CD4-positive, CD25-positive, alpha-beta regulatory T cell (primary cell): ENCODE measurements at regions not wholly inside any gene's neighbourhood (a gene's known extent, or its start where the extent isn't known, plus 50 kb on each side); places are given as distances from the start of the nearest gene placed in this dataset.
"Not testable (repeated sequence)": the region's sequence is repeated elsewhere in the genome, so short reads cannot be mapped to it uniquely, and the experiment has no call there.

Experiments
- ATAC-seq, 2 donors: fragments of 150-1000 bp; cut with Tn5 transposase; one replicate each; pipeline ENCODE4 v1.10.0; 2021; ENCODE audit warnings: low read depth in 2 of 2, moderate number of reproducible peaks in 2 of 2, moderate library complexity in 1 of 2
- DNase-seq, 3 donors: peaks; one replicate each; pipeline versions ENCODE4 v3.0.0 to v3.0.0-alpha.2; 2012 to 2022; ENCODE audit warnings: mixed read lengths in 1 of 3
- H3K27ac ChIP-seq: one replicate; pipeline ENCODE4 v1.7.0; 2013; ENCODE audit warnings: mild to moderate bottlenecking, low read length; ENCODE audit not compliant: insufficient read depth, poor library complexity, severe bottlenecking
- H3K27me3 ChIP-seq: one replicate; pipeline ENCODE4 v1.7.0; 2013; ENCODE audit warnings: low read length; ENCODE audit not compliant: control insufficient read depth, insufficient read depth
- H3K36me3 ChIP-seq: one replicate; pipeline ENCODE4 v1.7.0; 2013; ENCODE audit warnings: mild to moderate bottlenecking, low read length, moderate library complexity; ENCODE audit not compliant: control insufficient read depth, insufficient read depth
- H3K4me1 ChIP-seq: 2 replicates; pipeline ENCODE4 v1.7.0; 2013; ENCODE audit warnings: mild to moderate bottlenecking, low read length; ENCODE audit not compliant: insufficient read depth, control insufficient read depth, poor library complexity, severe bottlenecking
- H3K4me3 ChIP-seq: one replicate; pipeline ENCODE4 v1.7.0; 2013; ENCODE audit warnings: low read depth, mild to moderate bottlenecking, low read length, moderate library complexity
- H3K9me3 ChIP-seq, 2 experiments: 1 replicate in 1 of 2; 2 replicates in 1 of 2; pipeline ENCODE4 v1.7.0; 2013; ENCODE audit warnings: low read length in 2 of 2, mild to moderate bottlenecking in 1 of 2, moderate library complexity in 1 of 2; ENCODE audit not compliant: control insufficient read depth in 2 of 2
- H3K27ac Mint-ChIP-seq, 3 donors: one replicate each; pipeline ENCODE4 v1.8.0; 2020 to 2022; ENCODE audit warnings: mild to moderate bottlenecking in 3 of 3, mixed read lengths in 3 of 3, moderate library complexity in 2 of 3
- H3K27me3 Mint-ChIP-seq: one replicate; pipeline ENCODE4 v1.8.0; 2022; ENCODE audit warnings: mild to moderate bottlenecking, mixed read lengths
- H3K36me3 Mint-ChIP-seq: one replicate; pipeline ENCODE4 v1.8.0; 2020; ENCODE audit warnings: mixed read lengths
- H3K4me1 Mint-ChIP-seq, 4 donors: one replicate each; pipeline ENCODE4 v1.8.0; 2020 to 2022; ENCODE audit warnings: mixed read lengths in 4 of 4, mild to moderate bottlenecking in 1 of 4
- H3K4me3 Mint-ChIP-seq, 4 donors: one replicate each; pipeline ENCODE4 v1.8.0; 2020 to 2022; ENCODE audit warnings: mild to moderate bottlenecking in 4 of 4, mixed read lengths in 4 of 4, moderate library complexity in 3 of 4
- H3K9me3 Mint-ChIP-seq, 7 donors: one replicate each; pipeline ENCODE4 v1.8.0; 2020 to 2022; ENCODE audit warnings: mixed read lengths in 7 of 7, mild to moderate bottlenecking in 3 of 7, moderate library complexity in 2 of 7

DNA sequence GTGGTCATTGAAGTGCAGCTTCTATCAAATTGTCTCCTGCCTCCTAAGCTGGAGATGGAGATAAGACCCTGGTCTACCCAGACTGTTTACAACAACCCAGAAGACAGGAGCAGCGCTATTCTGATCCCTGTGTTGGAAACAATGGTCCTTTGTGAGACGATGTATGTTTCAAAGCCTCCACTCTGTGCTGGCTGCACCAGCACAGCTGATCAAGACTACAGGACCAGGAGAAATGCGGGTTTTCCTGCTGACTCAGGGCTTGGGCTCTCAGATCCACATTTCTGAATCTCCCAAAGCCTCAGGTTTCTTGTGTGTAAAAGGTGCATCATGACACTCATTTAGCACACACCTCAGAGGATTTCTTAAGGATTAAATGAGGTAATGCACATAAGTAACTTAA, 92.0 kb downstream of the POU3F3 start:
- H3K36me3 ChIP-seq = no peaks in the 10 kb centered on the region
- H3K4me1 ChIP-seq = no peaks in the 10 kb centered on the region
- Mint-ChIP-seq H3K4me3 (no peak overlapping the region), H3K36me3 (no peaks in the 10 kb centered on the region), H3K4me1 (no peaks in the 10 kb centered on the region), H3K27me3 (no peaks in the 10 kb centered on the region), H3K27ac (no peak overlapping the region), H3K9me3 (no peaks in the 10 kb centered on the region)
- H3K27ac ChIP-seq = no peak overlapping the region
- ATAC-seq (no peak), DNase-seq (no peak)
- no peak overlapping the region for H3K4me3 ChIP-seq
- no peaks in the 10 kb centered on the region for H3K9me3 ChIP-seq
- peaks cover 3% of the 10 kb centered on the region for H3K27me3 ChIP-seq

DNA sequence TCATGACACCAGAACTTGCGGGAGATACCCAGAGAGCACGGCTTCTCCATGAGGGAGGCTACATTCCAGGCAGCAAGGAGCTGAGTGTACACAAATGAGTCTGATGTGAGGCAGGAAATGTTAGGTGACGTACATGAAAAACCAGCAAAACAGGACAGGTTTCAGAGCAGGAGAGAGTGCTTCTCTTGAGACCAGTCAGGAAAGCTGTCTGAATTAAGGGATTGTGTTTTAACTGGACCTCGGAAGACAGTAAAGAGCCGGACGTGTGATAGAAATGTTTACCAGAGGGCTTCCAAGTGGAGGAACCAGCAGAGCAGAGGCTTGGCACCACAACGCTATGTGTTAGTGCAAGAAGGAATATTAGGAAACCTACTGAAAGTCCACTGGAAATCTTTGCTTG, 90.4 kb upstream of the MRPS9 start:
- not testable (repeated sequence) for H3K27me3 Mint-ChIP-seq, H3K9me3 Mint-ChIP-seq, H3K27ac Mint-ChIP-seq, H3K4me1 Mint-ChIP-seq, DNase-seq, H3K9me3 ChIP-seq, ATAC-seq, H3K36me3 Mint-ChIP-seq, H3K27ac ChIP-seq, H3K4me1 ChIP-seq, H3K4me3 ChIP-seq, H3K4me3 Mint-ChIP-seq, H3K36me3 ChIP-seq, H3K27me3 ChIP-seq

- no peaks in the 10 kb centered on the region for H3K4me1 ChIP-seq
- ATAC-seq = no peak
- no peak overlapping the region for H3K27ac Mint-ChIP-seq
Observed at GRCh38 chr2:104952976-104953375, 84.9 kb upstream of the MRPS9 start.

GRCh38 chr2:104965900-104966299, 72.0 kb upstream of the MRPS9 start:
- Mint-ChIP-seq H3K9me3 (peaks cover 0 to 20% (median 7%) of the 10 kb centered on the region in 7 donors), H3K27ac (no peak overlapping the region), H3K27me3 (peaks cover 6% of the 10 kb centered on the region), H3K4me1 (no peaks in the 10 kb centered on the region), H3K4me3 (no peak overlapping the region), H3K36me3 (no peaks in the 10 kb centered on the region)
- H3K4me1 ChIP-seq = no peaks in the 10 kb centered on the region
- no peak for ATAC-seq
- peaks cover 5% of the 10 kb centered on the region in 2 experiments for H3K9me3 ChIP-seq
- H3K27me3 ChIP-seq = no peaks in the 10 kb centered on the region
- no peak overlapping the region for H3K4me3 ChIP-seq
- no peak for DNase-seq
- H3K27ac ChIP-seq = no peak overlapping the region
- H3K36me3 ChIP-seq = no peaks in the 10 kb centered on the region

More at GRCh38 chr2:104952976-104953375, 84.9 kb upstream of the MRPS9 start:
- H3K4me3 ChIP-seq = no peak overlapping the region
- Mint-ChIP-seq H3K9me3 (peaks cover 0 to 12% (median 5%) of the 10 kb centered on the region in 7 donors), H3K4me3 (no peak overlapping the region), H3K36me3 (no peaks in the 10 kb centered on the region), H3K4me1 (no peaks in the 10 kb centered on the region), H3K27me3 (no peaks in the 10 kb centered on the region)
- no peak for DNase-seq
- H3K27ac ChIP-seq = no peak overlapping the region
- H3K36me3 ChIP-seq = no peaks in the 10 kb centered on the region
- H3K9me3 ChIP-seq = no peaks in the 10 kb centered on the region
- no peaks in the 10 kb centered on the region for H3K27me3 ChIP-seq

DNA sequence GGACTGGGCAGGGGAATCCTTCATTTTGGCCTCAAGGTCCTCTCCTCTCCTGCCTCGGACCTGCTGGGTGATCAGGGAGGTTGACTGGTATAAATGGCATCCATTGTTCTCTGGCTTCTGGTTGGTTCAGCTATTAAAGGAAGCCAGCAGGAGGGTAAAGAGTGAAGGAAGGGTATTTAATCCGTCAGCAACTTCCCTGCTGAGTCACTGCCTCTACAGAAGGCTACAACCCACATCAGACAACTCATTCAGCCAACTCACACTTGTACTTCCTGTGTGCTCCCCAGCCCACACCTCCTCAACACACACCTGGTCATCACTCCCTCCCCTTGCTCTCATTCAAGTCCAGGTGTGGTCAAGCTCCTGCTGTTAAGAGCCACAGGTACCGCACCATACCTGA, 68.3 kb upstream of the MRPS9 start:
- no peak for ATAC-seq
- Mint-ChIP-seq H3K4me3 (no peak overlapping the region), H3K27me3 (peaks cover 6% of the 10 kb centered on the region), H3K9me3 (peaks cover 0 to 15% (median 4%) of the 10 kb centered on the region in 7 donors), H3K4me1 (no peaks in the 10 kb centered on the region), H3K27ac (no peak overlapping the region), H3K36me3 (no peaks in the 10 kb centered on the region)
- Histone ChIP-seq H3K9me3 (peaks cover 1 to 5% of the 10 kb centered on the region in 2 experiments), H3K27ac (no peak overlapping the region), H3K36me3 (no peaks in the 10 kb centered on the region), H3K4me3 (no peak overlapping the region), H3K4me1 (no peaks in the 10 kb centered on the region), H3K27me3 (no peaks in the 10 kb centered on the region)
- peak in 1 of 3 donors; percentile 1 for DNase-seq

DNA sequence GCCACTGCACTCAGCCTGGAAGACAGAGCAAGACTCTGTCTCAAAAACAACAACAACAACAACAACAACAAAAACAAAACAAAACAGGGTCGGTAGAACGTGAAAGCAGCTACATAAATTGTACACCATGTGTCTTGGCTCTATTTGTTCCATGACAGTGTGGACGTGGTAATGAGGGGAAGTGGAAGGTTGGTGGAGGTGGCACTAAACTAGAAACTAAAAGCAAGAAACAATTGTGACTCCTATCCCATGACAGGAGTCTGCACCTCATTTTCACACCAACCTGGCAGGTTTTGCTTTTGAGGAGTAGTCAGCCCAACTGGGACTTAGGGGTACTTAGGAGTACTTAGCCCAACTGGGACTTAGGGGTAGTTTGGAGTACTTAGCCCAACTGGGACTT, 62.5 kb upstream of the MRPS9 start:
- no peak for ATAC-seq
- H3K4me3 Mint-ChIP-seq = no peak overlapping the region
- H3K9me3 Mint-ChIP-seq = peaks cover 0 to 4% (median 0%) of the 10 kb centered on the region in 7 donors
- Histone ChIP-seq H3K36me3 (no peaks in the 10 kb centered on the region), H3K4me3 (no peak overlapping the region), H3K27me3 (no peaks in the 10 kb centered on the region), H3K4me1 (no peaks in the 10 kb centered on the region), H3K27ac (no peak overlapping the region), H3K9me3 (no peaks in the 10 kb centered on the region)
- no peak for DNase-seq
- H3K27ac Mint-ChIP-seq = no peak overlapping the region
- no peaks in the 10 kb centered on the region for H3K36me3 Mint-ChIP-seq
- peaks cover 0 to 11% (median 5%) of the 10 kb centered on the region in 4 donors for H3K4me1 Mint-ChIP-seq
- H3K27me3 Mint-ChIP-seq = no peaks in the 10 kb centered on the region

DNA sequence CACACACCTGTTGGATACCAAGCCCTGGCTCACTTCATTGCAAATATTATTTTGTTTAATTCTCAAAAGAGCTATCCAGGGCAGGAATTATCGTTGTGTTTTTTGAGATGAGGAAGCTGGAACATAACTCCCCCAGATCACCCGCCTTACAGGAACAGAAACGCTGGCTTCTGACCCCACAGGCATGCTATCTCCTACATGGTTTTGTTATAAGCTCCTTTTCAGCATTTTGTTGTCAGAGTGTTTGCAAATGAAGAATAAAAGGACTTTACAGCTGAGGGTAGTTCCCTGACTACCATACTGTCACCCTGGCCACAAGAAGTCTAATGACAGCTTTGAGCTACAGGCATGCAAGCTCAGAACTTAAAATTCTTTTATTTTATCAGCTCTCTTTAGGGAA, 62.0 kb upstream of the MRPS9 start:
- Mint-ChIP-seq H3K4me1 (peaks cover 0 to 11% (median 5%) of the 10 kb centered on the region in 4 donors), H3K27me3 (no peaks in the 10 kb centered on the region), H3K36me3 (no peaks in the 10 kb centered on the region), H3K4me3 (no peak overlapping the region), H3K9me3 (peaks cover 0 to 4% (median 0%) of the 10 kb centered on the region in 7 donors), H3K27ac (no peak overlapping the region)
- Histone ChIP-seq H3K4me1 (no peaks in the 10 kb centered on the region), H3K27me3 (no peaks in the 10 kb centered on the region), H3K4me3 (no peak overlapping the region), H3K36me3 (no peaks in the 10 kb centered on the region), H3K9me3 (no peaks in the 10 kb centered on the region), H3K27ac (no peak overlapping the region)
- DNase-seq (no peak), ATAC-seq (no peak)

GRCh38 chr2:104976603-104977120, 61.2 kb upstream of the MRPS9 start:
- no peaks in the 10 kb centered on the region for H3K27me3 Mint-ChIP-seq

More at GRCh38 chr2:104976603-104977120, 61.2 kb upstream of the MRPS9 start:
- Histone ChIP-seq H3K36me3 (no peaks in the 10 kb centered on the region), H3K4me1 (no peaks in the 10 kb centered on the region), H3K4me3 (no peak overlapping the region), H3K27ac (no peak overlapping the region), H3K9me3 (no peaks in the 10 kb centered on the region), H3K27me3 (no peaks in the 10 kb centered on the region)
- H3K27ac Mint-ChIP-seq = peak overlapping the region in 2 of 3 donors; percentile 46 to 70
- DNase-seq = peak in 2 of 3 donors; percentile 1 to 24
- peaks cover 0 to 11% (median 5%) of the 10 kb centered on the region in 4 donors for H3K4me1 Mint-ChIP-seq
- ATAC-seq = peak; percentile 59 to 62
- peak overlapping the region in 1 of 4 donors; percentile 22 for H3K4me3 Mint-ChIP-seq
- H3K36me3 Mint-ChIP-seq = no peaks in the 10 kb centered on the region
- H3K9me3 Mint-ChIP-seq = peaks cover 0 to 4% (median 0%) of the 10 kb centered on the region in 7 donors
